ENCODE measurements at regions not wholly inside any gene's neighbourhood (a gene's known extent, or its start where the extent isn't known, plus 50 kb on each side); places are given as distances from the start of the nearest gene placed in this dataset.
"Not testable (repeated sequence)": the region's sequence is repeated elsewhere in the genome, so short reads cannot be mapped to it uniquely, and the experiment has no call there.

GRCh38 chr14:28952161-28952560 is 185.6 kb downstream of the FOXG1 start:
- DNase-seq: no peak

GRCh38 chr14:28952666-28953065 is 186.1 kb downstream of the FOXG1 start:
- no peak for DNase-seq

- DNase-seq: no peak
Observed at GRCh38 chr14:28953973-28954372, 187.4 kb downstream of the FOXG1 start.

- DNase-seq: no peak
Observed at GRCh38 chr14:28966416-28967233, 200.0 kb downstream of the FOXG1 start.

- no peak for DNase-seq
Observed at GRCh38 chr14:28975084-28975483, 208.5 kb downstream of the FOXG1 start.

GRCh38 chr14:28982228-28982627 is 215.6 kb downstream of the FOXG1 start:
- DNase-seq: no peak

- no peak for DNase-seq
Observed at GRCh38 chr14:28983279-28983678, 216.7 kb downstream of the FOXG1 start.

GRCh38 chr14:28987516-28987915 is 220.9 kb downstream of the FOXG1 start:
- DNase-seq: no peak

GRCh38 chr14:28997196-28997595 is 230.6 kb downstream of the FOXG1 start:
- DNase-seq: not testable (repeated sequence)

- no peak for DNase-seq
Observed at GRCh38 chr14:28999656-29000055, 233.1 kb downstream of the FOXG1 start.

GRCh38 chr14:29005647-29006046 is 239.1 kb downstream of the FOXG1 start:
- no peak for DNase-seq

GRCh38 chr14:29007990-29008389 is 241.4 kb downstream of the FOXG1 start:
- DNase-seq: no peak

GRCh38 chr14:29016050-29016900 is 249.7 kb downstream of the FOXG1 start:
- no peak for DNase-seq

- DNase-seq: not testable (repeated sequence)
Observed at GRCh38 chr14:29023505-29023904, 256.9 kb downstream of the FOXG1 start.

- not testable (repeated sequence) for DNase-seq
Observed at GRCh38 chr14:29027441-29027840, 260.9 kb downstream of the FOXG1 start.

GRCh38 chr14:29027941-29028705 is 261.5 kb downstream of the FOXG1 start:
- not testable (repeated sequence) for DNase-seq

- DNase-seq: no peak
Observed at GRCh38 chr14:29028973-29029582, 262.5 kb downstream of the FOXG1 start.

GRCh38 chr14:29030121-29030520 is 263.5 kb downstream of the FOXG1 start:
- DNase-seq: no peak

GRCh38 chr14:29030970-29031369 is 264.4 kb downstream of the FOXG1 start:
- DNase-seq: no peak

GRCh38 chr14:29035134-29035533 is 268.5 kb downstream of the FOXG1 start:
- DNase-seq: no peak

GRCh38 chr14:29037411-29037810 is 270.8 kb downstream of the FOXG1 start:
- no peak for DNase-seq

- DNase-seq: no peak
Observed at GRCh38 chr14:29039171-29039570, 272.6 kb downstream of the FOXG1 start.

GRCh38 chr14:29042551-29042950 is 276.0 kb downstream of the FOXG1 start:
- DNase-seq: no peak

Data from MV-4-11 (cell line).